OCI-LY7 (cell line): ENCODE measurements at regions not wholly inside any gene's neighbourhood (a gene's known extent, or its start where the extent isn't known, plus 50 kb on each side); places are given as distances from the start of the nearest gene placed in this dataset.

Source experiments
- BruUV-seq: library from RNA; stranded (reverse); fragments of 400-500 nt; replicated peaks from 2 replicates; lab custom pipeline; 2021; lab: Mats Ljungman, UMichigan
- CTCF ChIA-PET: fragments of 300-600 bp; sonication (Branson Sonifier 250); formaldehyde crosslinking; loops from one replicate; lab custom pipeline; 2022; ENCODE audit warnings: antibody characterized with exemption; ENCODE audit not compliant: unreplicated experiment; lab: Charles Lee
- POLR2A ChIA-PET: fragments of 300-600 bp; sonication (Branson Sonifier 250); formaldehyde crosslinking; loops from one replicate; lab custom pipeline; 2022; ENCODE audit warnings: antibody characterized with exemption; lab: Charles Lee
- DNase-seq: peaks from one replicate; pipeline ENCODE4 v3.0.0-alpha.2; 2015; ENCODE audit warnings: low spot score
- H2AFZ ChIP-seq: fragments of 200-600 bp; sonication (generic), shearing (Covaris generic); 2 replicates; pipeline ENCODE4 v1.6.1; 2014; ENCODE audit warnings: mild to moderate bottlenecking, antibody characterized with exemption, low read length, moderate library complexity
- H3K27ac ChIP-seq: fragments of 200-600 bp; sonication (generic); 2 replicates; pipeline ENCODE4 v1.5.1; 2014; ENCODE audit warnings: mixed run types, low read depth, mild to moderate bottlenecking, moderate library complexity, low read length, inconsistent platforms; ENCODE audit not compliant: poor library complexity, severe bottlenecking
- H3K36me3 ChIP-seq: fragments of 200-600 bp; sonication (generic); 2 replicates; pipeline ENCODE4 v1.6.1; 2014; ENCODE audit warnings: mild to moderate bottlenecking, antibody characterized with exemption, low read length, moderate library complexity, mixed read lengths; ENCODE audit not compliant: insufficient read depth
- H3K4me1 ChIP-seq: fragments of 200-600 bp; sonication (generic); 2 replicates; pipeline ENCODE4 v1.5.1; 2014; ENCODE audit warnings: mild to moderate bottlenecking, low read length; ENCODE audit not compliant: insufficient read depth, poor library complexity, severe bottlenecking
- H3K4me2 ChIP-seq: fragments of 200-600 bp; sonication (generic); 2 replicates; pipeline ENCODE4 v1.6.1; 2014; ENCODE audit warnings: mild to moderate bottlenecking, low read length
- H3K4me3 ChIP-seq: fragments of 200-600 bp; sonication (generic); 2 replicates; pipeline ENCODE4 v1.5.1; 2014; ENCODE audit warnings: mild to moderate bottlenecking, low read depth, low read length; ENCODE audit not compliant: poor library complexity, severe bottlenecking
- H3K79me2 ChIP-seq: fragments of 200-600 bp; sonication (generic); 2 replicates; pipeline ENCODE4 v1.6.1; 2016; ENCODE audit warnings: low read depth, mild to moderate bottlenecking, low read length, moderate library complexity, mixed read lengths; ENCODE audit not compliant: insufficient read depth
- H3K9me2 ChIP-seq: fragments of 200-600 bp; sonication (generic); 2 replicates; pipeline ENCODE4 v1.6.1; 2016; ENCODE audit warnings: mild to moderate bottlenecking, low read length, mixed read lengths; ENCODE audit not compliant: insufficient read depth
- H3K9me3 ChIP-seq: fragments of 200-600 bp; sonication (generic); 2 replicates; pipeline ENCODE4 v1.6.1; 2014; ENCODE audit warnings: mild to moderate bottlenecking, mixed run types, low read length, mixed read lengths
- H4K20me1 ChIP-seq: fragments of 200-600 bp; sonication (generic); 2 replicates; pipeline ENCODE4 v1.6.1; 2014; ENCODE audit warnings: mild to moderate bottlenecking, antibody characterized with exemption, low read length, moderate library complexity, mixed read lengths; ENCODE audit not compliant: insufficient read depth
- CTCF ChIP-seq: fragments of 200-600 bp; sonication (generic); conservative IDR thresholded peaks from 2 replicates; pipeline ENCODE4 v1.5.1; 2014; ENCODE audit warnings: mild to moderate bottlenecking, antibody characterized with exemption, low read length, moderate library complexity, mixed read lengths
- EZH2phosphoT487 ChIP-seq: fragments of 200-600 bp; sonication (generic); IDR thresholded peaks from 2 replicates; pipeline ENCODE4 v1.6.1; 2018; ENCODE audit warnings: low read depth, borderline replicate concordance, mild to moderate bottlenecking, mixed run types, antibody characterized with exemption, low read length, moderate library complexity, mixed read lengths
- intact Hi-C: fragments of 100-400 bp; cut with micrococcal nuclease; formaldehyde crosslinking; loops from one replicate; pipeline ENCODE4 v1.10.0; 2022; ENCODE audit not compliant: unreplicated experiment

DNA sequence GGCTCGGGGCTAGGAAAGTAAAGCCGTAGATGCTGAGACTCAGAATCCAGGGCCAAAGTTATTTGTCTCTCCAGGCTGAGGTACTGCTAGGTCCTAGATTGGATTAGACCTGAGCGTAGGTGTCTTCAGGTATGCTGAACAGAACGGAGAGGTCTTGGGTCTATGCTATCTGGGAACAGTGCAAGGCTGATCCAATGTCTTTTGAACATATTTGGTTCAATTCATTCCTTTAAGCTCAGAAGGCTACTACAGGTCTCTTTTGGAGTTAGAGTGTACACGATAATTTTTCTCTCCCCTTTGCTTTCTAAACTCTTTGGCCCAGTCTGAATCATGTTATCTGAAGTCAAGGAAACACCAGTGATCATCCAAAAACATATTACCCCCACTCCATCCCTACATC lies 137.5 kb upstream of the TBL1XR1 start:
- ChIA-PET CTCF (no interaction called here), POLR2A (interaction anchor here (1.2 kb wide), 1 partner anchor 85 kb away, joined by 3 read pairs; no protein-coding TSS in a partner anchor)
- Histone ChIP-seq H3K79me2 (no peaks in the 10 kb centered on the region), H2AFZ (no peak overlapping the region), H3K36me3 (no peaks in the 10 kb centered on the region), H3K4me3 (no peak overlapping the region), H3K4me1 (peaks cover 29% of the 10 kb centered on the region), H3K4me2 (no peak overlapping the region), H3K9me3 (no peaks in the 10 kb centered on the region), H3K9me2 (no peaks in the 10 kb centered on the region), H3K27ac (no peak overlapping the region), H4K20me1 (no peaks in the 10 kb centered on the region)
- DNase-seq = no peak
- no peak for TF ChIP-seq EZH2phosphoT487
- TF ChIP-seq CTCF = no peak
- no TSS peak for BruUV-seq
- intact Hi-C loops = no loop called here

DNA sequence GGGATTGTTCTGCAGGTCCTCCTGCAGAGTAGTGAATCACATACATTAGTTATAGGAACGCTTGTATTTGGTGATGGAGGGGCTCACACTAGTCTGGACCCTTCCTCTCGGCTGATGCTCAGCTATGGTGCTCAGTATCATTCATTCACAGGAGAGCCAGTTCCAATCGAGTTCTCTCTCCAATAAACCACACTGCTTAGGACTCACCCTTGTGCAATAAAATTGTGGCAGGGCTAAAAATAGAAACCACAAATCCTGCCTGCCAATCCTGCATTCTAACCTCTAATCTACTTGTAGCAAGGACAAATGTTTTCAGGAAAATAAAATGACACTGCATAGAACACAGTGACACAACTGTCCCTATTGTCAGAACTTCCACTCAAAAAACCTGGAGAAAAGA lies 138.4 kb upstream of the TBL1XR1 start:
- peaks cover 29% of the 10 kb centered on the region for H3K4me1 ChIP-seq
- H3K4me2 ChIP-seq = no peak overlapping the region
- ChIA-PET POLR2A (no interaction called here), CTCF (no interaction called here)
- H3K4me3 ChIP-seq = no peak overlapping the region
- no peak for DNase-seq
- H2AFZ ChIP-seq = no peak overlapping the region
- H3K79me2 ChIP-seq = no peaks in the 10 kb centered on the region
- H3K9me2 ChIP-seq = no peaks in the 10 kb centered on the region
- no peak overlapping the region for H3K27ac ChIP-seq
- intact Hi-C loops = no loop called here
- no peak for TF ChIP-seq EZH2phosphoT487
- TF ChIP-seq CTCF = no peak
- no peaks in the 10 kb centered on the region for H3K36me3 ChIP-seq
- no TSS peak for BruUV-seq
- no peaks in the 10 kb centered on the region for H4K20me1 ChIP-seq
- H3K9me3 ChIP-seq = no peaks in the 10 kb centered on the region

- Histone ChIP-seq H2AFZ (peak overlapping the region; percentile 46; the same call in 1 of the 2 replicates), H3K27ac (no peak overlapping the region), H3K9me3 (no peaks in the 10 kb centered on the region), H3K4me2 (no peak overlapping the region), H4K20me1 (no peaks in the 10 kb centered on the region), H3K4me1 (peaks cover 29% of the 10 kb centered on the region), H3K36me3 (no peaks in the 10 kb centered on the region), H3K4me3 (no peak overlapping the region), H3K9me2 (no peaks in the 10 kb centered on the region), H3K79me2 (no peaks in the 10 kb centered on the region)
- TF ChIP-seq CTCF (no peak), EZH2phosphoT487 (no peak)
- BruUV-seq = no TSS peak
- ChIA-PET POLR2A (interaction anchor here (0.6 to 2.5 kb wide), 5 partner anchors 12 to 36 kb away, joined by 3 to 16 read pairs (median 4); no protein-coding TSS in a partner anchor), CTCF (no interaction called here)
- intact Hi-C loops = no loop called here
- DNase-seq = no peak
These were observed 139.7 kb upstream of the TBL1XR1 start for GRCh38 chr3:177336873-177337450.
